MCF 10A (cell line): ENCODE measurements at regions not wholly inside any gene's neighbourhood (a gene's known extent, or its start where the extent isn't known, plus 50 kb on each side); places are given as distances from the start of the nearest gene placed in this dataset.

ENCODE experiments used
- BruUV-seq: library from RNA; stranded (reverse); fragments of 400-500 nt; replicated peaks from 2 replicates; lab custom pipeline; 2021; lab: Mats Ljungman, UMichigan
- CTCF ChIA-PET: fragments of 300-600 bp; sonication (Branson Sonifier 250); formaldehyde crosslinking; extraction: SDS; loops from one replicate; lab custom pipeline; 2021; ENCODE audit warnings: antibody characterized with exemption, inconsistent platforms; lab: Yijun Ruan, JAX
- POLR2A ChIA-PET: fragments of 300-600, 350-650 bp; sonication (Branson Sonifier 250); formaldehyde crosslinking; extraction: SDS; loops from one replicate; lab custom pipeline; 2020; ENCODE audit warnings: antibody characterized with exemption, inconsistent platforms; lab: Yijun Ruan, JAX
- DNase-seq: peaks from one replicate; pipeline ENCODE4 v3.0.0-alpha.2; 2018; ENCODE audit not compliant: unreplicated experiment
- H3K27ac Mint-ChIP-seq: one replicate; pipeline ENCODE4 v1.8.0; 2022; ENCODE audit warnings: mild to moderate bottlenecking, low read depth, mixed read lengths; ENCODE audit not compliant: unreplicated experiment
- H3K27me3 Mint-ChIP-seq: one replicate; pipeline ENCODE4 v1.8.0; 2022; ENCODE audit warnings: mixed read lengths; ENCODE audit not compliant: insufficient read depth, unreplicated experiment
- H3K36me3 Mint-ChIP-seq: one replicate; pipeline ENCODE4 v1.8.0; 2022; ENCODE audit warnings: mild to moderate bottlenecking, moderate library complexity, mixed read lengths; ENCODE audit not compliant: insufficient read depth, unreplicated experiment
- H3K4me1 Mint-ChIP-seq: one replicate; pipeline ENCODE4 v1.8.0; 2022; ENCODE audit warnings: mixed read lengths; ENCODE audit not compliant: insufficient read depth, unreplicated experiment
- H3K4me3 Mint-ChIP-seq: one replicate; pipeline ENCODE4 v1.8.0; 2022; ENCODE audit warnings: mild to moderate bottlenecking, moderate library complexity, mixed read lengths; ENCODE audit not compliant: unreplicated experiment
- H3K9me3 Mint-ChIP-seq: one replicate; pipeline ENCODE4 v1.8.0; 2022; ENCODE audit warnings: mixed read lengths; ENCODE audit not compliant: unreplicated experiment
- CTCF ChIP-seq: fragments of 200-600 bp; IDR thresholded peaks from one replicate; pipeline ENCODE4 v1.8.0; 2022; ENCODE audit warnings: antibody characterized with exemption, mild to moderate bottlenecking; ENCODE audit not compliant: unreplicated experiment
- intact Hi-C: fragments of 100-400 bp; cut with micrococcal nuclease; formaldehyde crosslinking; loops from 2 replicates; pipeline ENCODE4 v1.14.1; 2022

GRCh38 chr3:163832547-163832946 is 1245.7 kb downstream of the SI start:
- no peaks in the 10 kb centered on the region for H3K36me3 Mint-ChIP-seq
- H3K27ac Mint-ChIP-seq: no peak overlapping the region
- no peaks in the 10 kb centered on the region for H3K9me3 Mint-ChIP-seq
- CTCF ChIA-PET: no interaction called here
- no peak for TF ChIP-seq CTCF
- POLR2A ChIA-PET: no interaction called here
- intact Hi-C loops: no loop called here
- no peaks in the 10 kb centered on the region for H3K27me3 Mint-ChIP-seq
- no peaks in the 10 kb centered on the region for H3K4me1 Mint-ChIP-seq
- BruUV-seq: no TSS peak
- DNase-seq: no peak
- no peak overlapping the region for H3K4me3 Mint-ChIP-seq

- ChIA-PET CTCF (no interaction called here), POLR2A (no interaction called here)
- intact Hi-C loops: no loop called here
- Mint-ChIP-seq H3K9me3 (no peaks in the 10 kb centered on the region), H3K36me3 (no peaks in the 10 kb centered on the region), H3K27ac (no peak overlapping the region), H3K27me3 (no peaks in the 10 kb centered on the region), H3K4me3 (no peak overlapping the region), H3K4me1 (peaks cover 5% of the 10 kb centered on the region)
- TF ChIP-seq CTCF: no peak
- DNase-seq: peak; percentile 9
- no TSS peak for BruUV-seq
Observed at GRCh38 chr3:163821841-163822240, 1256.5 kb downstream of the SI start.

- intact Hi-C loops: no loop called here
- Mint-ChIP-seq H3K4me3 (no peak overlapping the region), H3K27me3 (no peaks in the 10 kb centered on the region), H3K27ac (no peak overlapping the region), H3K4me1 (peaks cover 5% of the 10 kb centered on the region), H3K36me3 (no peaks in the 10 kb centered on the region), H3K9me3 (no peaks in the 10 kb centered on the region)
- BruUV-seq: no TSS peak
- no peak for DNase-seq
- CTCF ChIA-PET: interaction anchor here (0.7 kb wide), 1 partner anchor 1038 kb away, joined by 3 read pairs; no protein-coding TSS in a partner anchor
- POLR2A ChIA-PET: no interaction called here
- no peak for TF ChIP-seq CTCF
Observed at GRCh38 chr3:163817015-163817414, 1261.3 kb downstream of the SI start.

GRCh38 chr3:163813935-163814334 is 1264.4 kb downstream of the SI start:
- POLR2A ChIA-PET: no interaction called here

More at GRCh38 chr3:163813935-163814334, 1264.4 kb downstream of the SI start:
- Mint-ChIP-seq H3K4me3 (no peak overlapping the region), H3K36me3 (no peaks in the 10 kb centered on the region), H3K27me3 (no peaks in the 10 kb centered on the region), H3K27ac (no peak overlapping the region), H3K4me1 (peaks cover 7% of the 10 kb centered on the region), H3K9me3 (no peaks in the 10 kb centered on the region)
- DNase-seq: no peak
- no peak for TF ChIP-seq CTCF
- no TSS peak for BruUV-seq
- CTCF ChIA-PET: no interaction called here
- intact Hi-C loops: no loop called here
